Body of pancreas (tissue), 4 donors: ENCODE measurements at regions not wholly inside any gene's neighbourhood (a gene's known extent, or its start where the extent isn't known, plus 50 kb on each side); places are given as distances from the start of the nearest gene placed in this dataset.

Experiments used
- ATAC-seq: fragments of 150-250 bp; one replicate; pipeline ENCODE4 v1.9.1; 2016
- DNase-seq, 4 donors: peaks; one replicate each; pipeline ENCODE4 v3.0.0-alpha.2; 2019
- H3K27ac ChIP-seq, 4 donors: fragments of 200-600 bp; sonication (generic); 1 replicate in 3 of 4; 2 replicates in 1 of 4; pipeline versions ENCODE4 v1.5.1 to v1.6.1; 2016 to 2019; ENCODE audit warnings: mild to moderate bottlenecking in 1 of 4, mixed read lengths in 1 of 4, moderate library complexity in 1 of 4
- H3K27me3 ChIP-seq, 2 donors: fragments of 200-600 bp; sonication (generic); one replicate each; pipeline ENCODE4 v1.6.0; 2016; ENCODE audit warnings: mild to moderate bottlenecking in 1 of 2
- H3K36me3 ChIP-seq, 2 donors: fragments of 200-600 bp; sonication (generic); replicated peaks in 1 of 2; 2 replicates each; pipeline ENCODE4 v1.5.1; 2016; ENCODE audit warnings: low read depth in 2 of 2; ENCODE audit not compliant: insufficient read depth in 1 of 2
- H3K4me1 ChIP-seq: fragments of 200-600 bp; sonication (generic); one replicate; pipeline ENCODE4 v1.6.0; 2016
- H3K4me3 ChIP-seq, 2 donors: fragments of 200-600 bp; sonication (generic); 1 replicate in 1 of 2; 2 replicates in 1 of 2; pipeline ENCODE4 v1.5.1; 2016 to 2019
- H3K9me3 ChIP-seq, 3 donors: fragments of 200-600 bp; sonication (generic); 1 replicate in 2 of 3; 2 replicates in 1 of 3; pipeline ENCODE4 v1.5.1; 2016
- CTCF ChIP-seq, 7 experiments: fragments of 450-650 bp in 4 of 7; fragments of 200-600 bp in 3 of 7; sonication (generic) in 3 of 7; IDR thresholded peaks; one replicate each; pipeline ENCODE4 v1.5.1; 2016 to 2019; ENCODE audit warnings: antibody characterized with exemption in 7 of 7
- POLR2A ChIP-seq, 3 donors: fragments of 450-650 bp; IDR thresholded peaks; one replicate each; pipeline ENCODE4 v1.6.1; 2016; ENCODE audit warnings: antibody characterized with exemption in 3 of 3, mild to moderate bottlenecking in 2 of 3
- WGBS, 2 donors: methylation state at CpG; one replicate each; pipeline ENCODE4 v1.1.5; 2017; 5-methylcytosine and 5-hydroxymethylcytosine counted together
- intact Hi-C: fragments of 100-400 bp; cut with DNase I; formaldehyde crosslinking; loops from one replicate; pipeline ENCODE4 v1.15.1; 2023

- Histone ChIP-seq H3K27me3 (no peaks in the 10 kb centered on the region), H3K4me1 (no peaks in the 10 kb centered on the region), H3K36me3 (no peaks in the 10 kb centered on the region), H3K27ac (no peak overlapping the region), H3K4me3 (no peak overlapping the region), H3K9me3 (no peaks in the 10 kb centered on the region)
- ATAC-seq, result no peak
- intact Hi-C loops, result no loop called here
- WGBS, 2 donors, result 61 to 68% methylated on average over 1 of the region's 1 CpG
- no peak for TF ChIP-seq CTCF (IDR thresholded peaks at IDR 0.05)
- TF ChIP-seq POLR2A (IDR thresholded peaks at IDR 0.05), result no peak
- no peak for DNase-seq
Measured at GRCh38 chr18:44536046-44536445, 144.6 kb upstream of the SETBP1 start.

GRCh38 chr18:44536619-44537018 is 144.1 kb upstream of the SETBP1 start:
- no peak for TF ChIP-seq POLR2A (IDR thresholded peaks at IDR 0.05)
- no peak for TF ChIP-seq CTCF (IDR thresholded peaks at IDR 0.05)
- Histone ChIP-seq H3K4me3 (no peak overlapping the region), H3K27ac (no peak overlapping the region), H3K4me1 (no peaks in the 10 kb centered on the region), H3K27me3 (no peaks in the 10 kb centered on the region), H3K9me3 (no peaks in the 10 kb centered on the region), H3K36me3 (no peaks in the 10 kb centered on the region)
- ATAC-seq (no peak), DNase-seq (no peak)
- WGBS, 2 donors, result 44 to 73% methylated on average over 1 of the region's 1 CpG
- intact Hi-C loops, result no loop called here

- no peak for ATAC-seq
- no peaks in the 10 kb centered on the region for H3K36me3 ChIP-seq
- DNase-seq, result no peak
- 82 to 84% methylated on average over 2 of the region's 2 CpGs for WGBS, 2 donors
- intact Hi-C loops, result no loop called here
- H3K27me3 ChIP-seq, result no peaks in the 10 kb centered on the region
- H3K9me3 ChIP-seq, result no peaks in the 10 kb centered on the region
- no peak overlapping the region for H3K4me3 ChIP-seq
- H3K4me1 ChIP-seq, result no peaks in the 10 kb centered on the region
- no peak overlapping the region for H3K27ac ChIP-seq
- TF ChIP-seq CTCF (IDR thresholded peaks at IDR 0.05) (no peak), POLR2A (IDR thresholded peaks at IDR 0.05) (no peak)
Measured at GRCh38 chr18:44537526-44537925, 143.2 kb upstream of the SETBP1 start.

GRCh38 chr18:44539926-44540325 is 140.8 kb upstream of the SETBP1 start:
- intact Hi-C loops, result no loop called here
- WGBS, 2 donors, result 73 to 83% methylated on average over 3 of the region's 3 CpGs
- DNase-seq (no peak), ATAC-seq (no peak)
- Histone ChIP-seq H3K27ac (no peak overlapping the region), H3K27me3 (no peaks in the 10 kb centered on the region), H3K4me1 (no peaks in the 10 kb centered on the region), H3K9me3 (no peaks in the 10 kb centered on the region), H3K36me3 (no peaks in the 10 kb centered on the region), H3K4me3 (no peak overlapping the region)
- no peak for TF ChIP-seq POLR2A (IDR thresholded peaks at IDR 0.05)
- no peak for TF ChIP-seq CTCF (IDR thresholded peaks at IDR 0.05)

- intact Hi-C loops, result no loop called here
- no peak overlapping the region for H3K27ac ChIP-seq
- no peaks in the 10 kb centered on the region for H3K27me3 ChIP-seq
- WGBS, 2 donors, result 36 to 44% methylated on average over 4 of the region's 4 CpGs
- DNase-seq, result no peak
- no peak overlapping the region for H3K4me3 ChIP-seq
- TF ChIP-seq POLR2A (IDR thresholded peaks at IDR 0.05) (no peak), CTCF (IDR thresholded peaks at IDR 0.05) (no peak)
- H3K4me1 ChIP-seq, result no peaks in the 10 kb centered on the region
- no peaks in the 10 kb centered on the region for H3K9me3 ChIP-seq
- ATAC-seq, result no peak
- H3K36me3 ChIP-seq, result no peaks in the 10 kb centered on the region
Measured at GRCh38 chr18:44541159-44541558, 139.5 kb upstream of the SETBP1 start.
